ENCODE measurements at regions not wholly inside any gene's neighbourhood (a gene's known extent, or its start where the extent isn't known, plus 50 kb on each side); places are given as distances from the start of the nearest gene placed in this dataset.
A peak's percentile ranks its signal among the peaks of the same experiment; 100 is the strongest.

GRCh38 chr11:110362971-110363509, 66.6 kb upstream of the RDX start:
- Histone ChIP-seq H3K4me3 (ENCODE audit: low read depth, low read length, poor library complexity, severe bottlenecking) (peak overlapping the region; percentile 25), H3K27ac (ENCODE audit: low read depth, low read length, poor library complexity, severe bottlenecking) (peak overlapping the region; percentile 88)
- POLR2A ChIA-PET (ENCODE audit: low non-redundant PET): no interaction called here

GRCh38 chr11:110366291-110366690, 63.5 kb upstream of the FDX1 start:
- POLR2A ChIA-PET (ENCODE audit: low non-redundant PET): no interaction called here
- intact Hi-C loops (cut with micrococcal nuclease; ENCODE audit: unreplicated experiment): no loop called here
- CTCF ChIA-PET: interaction anchor here (1.6 kb wide), 1 partner anchor 66 kb away, joined by 3 read pairs; no protein-coding TSS in a partner anchor
- H3K9me3 ChIP-seq (ENCODE audit: low read depth, low read length, poor library complexity, severe bottlenecking): no peaks in the 10 kb centered on the region
- peak overlapping the region; percentile 76 for H3K27ac ChIP-seq (ENCODE audit: low read depth, low read length, poor library complexity, severe bottlenecking)
- peaks cover 55% of the 10 kb centered on the region for H3K36me3 ChIP-seq (ENCODE audit: insufficient read depth, low read length, poor library complexity, severe bottlenecking)
- H3K4me1 ChIP-seq (ENCODE audit: insufficient read depth, low read length, poor library complexity, severe bottlenecking): peaks cover 39% of the 10 kb centered on the region
- H3K4me3 ChIP-seq (ENCODE audit: low read depth, low read length, poor library complexity, severe bottlenecking): no peak overlapping the region
- TF ChIP-seq EZH2 (IDR thresholded peaks at IDR 0.05; ENCODE audit: borderline replicate concordance, low read depth, low read length, poor library complexity, severe bottlenecking) (no peak), CTCF (conservative IDR thresholded peaks at IDR 0.05; ENCODE audit: low read depth, low read length) (no peak)
- no peak for DNase-seq (ENCODE audit: low spot score)
- H3K27me3 ChIP-seq (replicated peaks; ENCODE audit: insufficient read depth, low read depth, low read length, poor library complexity): no peaks in the 10 kb centered on the region
- no TSS peak for BruUV-seq (replicated peaks)

More at GRCh38 chr11:110362971-110363509, 66.6 kb upstream of the RDX start:
- Histone ChIP-seq H3K36me3 (ENCODE audit: insufficient read depth, low read length, poor library complexity, severe bottlenecking) (peaks cover 39% of the 10 kb centered on the region), H3K27me3 (replicated peaks; ENCODE audit: insufficient read depth, low read depth, low read length, poor library complexity) (no peaks in the 10 kb centered on the region), H3K9me3 (ENCODE audit: low read depth, low read length, poor library complexity, severe bottlenecking) (peaks cover 4% of the 10 kb centered on the region), H3K4me1 (ENCODE audit: insufficient read depth, low read length, poor library complexity, severe bottlenecking) (peaks cover 39% of the 10 kb centered on the region)
- BruUV-seq (replicated peaks): no TSS peak
- CTCF ChIA-PET: interaction anchor here (0.9 kb wide), 1 partner anchor 84 kb away, joined by 6 read pairs; no protein-coding TSS in a partner anchor
- DNase-seq (ENCODE audit: low spot score): peak; percentile 83
- TF ChIP-seq EZH2 (IDR thresholded peaks at IDR 0.05; ENCODE audit: borderline replicate concordance, low read depth, low read length, poor library complexity, severe bottlenecking) (no peak), CTCF (conservative IDR thresholded peaks at IDR 0.05; ENCODE audit: low read depth, low read length) (no peak)
- intact Hi-C loops (cut with micrococcal nuclease; ENCODE audit: unreplicated experiment): no loop called here

GRCh38 chr11:110367571-110367970, 62.2 kb upstream of the FDX1 start:
- intact Hi-C loops (cut with micrococcal nuclease; ENCODE audit: unreplicated experiment): no loop called here
- DNase-seq (ENCODE audit: low spot score): no peak
- POLR2A ChIA-PET (ENCODE audit: low non-redundant PET): no interaction called here
- Histone ChIP-seq H3K4me3 (ENCODE audit: low read depth, low read length, poor library complexity, severe bottlenecking) (no peak overlapping the region), H3K27me3 (replicated peaks; ENCODE audit: insufficient read depth, low read depth, low read length, poor library complexity) (no peaks in the 10 kb centered on the region), H3K9me3 (ENCODE audit: low read depth, low read length, poor library complexity, severe bottlenecking) (no peaks in the 10 kb centered on the region), H3K4me1 (ENCODE audit: insufficient read depth, low read length, poor library complexity, severe bottlenecking) (peaks cover 40% of the 10 kb centered on the region), H3K27ac (ENCODE audit: low read depth, low read length, poor library complexity, severe bottlenecking) (peak overlapping the region; percentile 53), H3K36me3 (ENCODE audit: insufficient read depth, low read length, poor library complexity, severe bottlenecking) (peaks cover 62% of the 10 kb centered on the region)
- no TSS peak for BruUV-seq (replicated peaks)
- CTCF ChIA-PET: interaction anchor here (1.0 to 1.6 kb wide), 3 partner anchors 65 to 237 kb away, joined by 3 to 7 read pairs (median 3); no protein-coding TSS in a partner anchor
- TF ChIP-seq CTCF (conservative IDR thresholded peaks at IDR 0.05; ENCODE audit: low read depth, low read length) (no peak; the same call in 1 of the 2 replicates), EZH2 (IDR thresholded peaks at IDR 0.05; ENCODE audit: borderline replicate concordance, low read depth, low read length, poor library complexity, severe bottlenecking) (no peak)

All from A673 (cell line).